Kidney tubule cell (primary cell): ENCODE measurements at regions not wholly inside any gene's neighbourhood (a gene's known extent, or its start where the extent isn't known, plus 50 kb on each side); places are given as distances from the start of the nearest gene placed in this dataset.
"Not testable (repeated sequence)": the region's sequence is repeated elsewhere in the genome, so short reads cannot be mapped to it uniquely, and the experiment has no call there.

ENCODE experiments used
- DNase-seq: peaks from one replicate; pipeline ENCODE4 v3.0.0-alpha.2; 2018; ENCODE audit warnings: low spot score

DNA sequence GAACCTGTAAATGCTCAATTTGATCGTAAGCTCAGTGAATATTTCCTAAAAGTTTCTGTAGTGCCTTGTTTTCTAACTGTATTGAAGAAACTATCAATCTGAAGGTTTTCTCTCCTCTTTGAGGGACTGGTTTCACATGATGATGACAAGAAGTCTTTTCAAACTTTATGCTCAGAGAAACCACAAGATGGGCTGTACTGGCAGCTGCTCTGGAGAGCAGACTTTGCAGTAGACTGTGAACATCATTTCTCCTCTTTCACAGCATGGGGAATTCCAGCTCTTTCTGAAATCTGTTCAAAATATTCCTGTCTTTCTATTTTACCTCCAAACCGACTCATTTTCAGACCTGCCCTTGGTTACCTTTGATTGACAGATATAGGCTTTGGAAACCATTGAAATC lies 194.4 kb downstream of the IZUMO3 start:
- DNase-seq: no peak

DNA sequence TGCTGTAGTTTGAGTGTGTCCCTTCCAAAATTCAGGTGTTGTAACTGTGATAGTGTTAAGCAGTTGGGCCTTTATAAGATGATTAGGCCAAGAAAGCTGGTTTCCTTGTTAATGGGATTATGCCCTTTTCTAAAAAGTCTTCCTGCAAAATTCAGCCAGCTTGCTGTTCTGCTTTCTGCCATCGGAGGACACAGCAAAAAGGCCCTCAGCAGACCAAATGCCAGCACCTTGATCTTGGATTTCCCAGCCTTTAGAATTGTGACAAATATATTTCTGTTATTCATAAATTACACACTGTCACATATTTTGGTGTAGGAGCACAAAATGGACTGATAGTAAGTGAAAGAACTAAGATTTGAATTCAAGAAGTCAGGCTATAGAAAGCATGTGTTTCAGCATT lies 203.2 kb downstream of the IZUMO3 start:
- DNase-seq: no peak

DNA sequence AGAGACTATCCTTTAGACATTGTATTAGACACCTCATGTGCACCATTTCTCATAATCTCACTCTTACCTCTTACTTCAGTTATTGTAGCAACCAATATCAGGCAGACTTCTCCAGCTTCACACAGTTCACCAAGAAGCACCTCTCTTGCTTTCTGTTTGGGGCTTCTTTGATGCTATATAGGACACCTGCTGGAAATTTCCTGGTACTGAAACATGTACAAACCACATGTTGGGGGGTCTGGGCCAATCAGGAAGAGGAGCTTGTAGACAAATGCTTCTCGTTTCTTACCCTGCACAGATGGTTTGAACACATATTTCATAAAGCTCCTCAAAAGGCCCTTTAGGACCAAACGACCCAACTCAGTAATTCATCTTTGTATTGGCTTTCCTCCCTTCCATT lies 212.1 kb downstream of the IZUMO3 start:
- no peak for DNase-seq

GRCh38 chr9:24298912-24299311 lies 246.8 kb downstream of the IZUMO3 start:
- no peak for DNase-seq

DNA sequence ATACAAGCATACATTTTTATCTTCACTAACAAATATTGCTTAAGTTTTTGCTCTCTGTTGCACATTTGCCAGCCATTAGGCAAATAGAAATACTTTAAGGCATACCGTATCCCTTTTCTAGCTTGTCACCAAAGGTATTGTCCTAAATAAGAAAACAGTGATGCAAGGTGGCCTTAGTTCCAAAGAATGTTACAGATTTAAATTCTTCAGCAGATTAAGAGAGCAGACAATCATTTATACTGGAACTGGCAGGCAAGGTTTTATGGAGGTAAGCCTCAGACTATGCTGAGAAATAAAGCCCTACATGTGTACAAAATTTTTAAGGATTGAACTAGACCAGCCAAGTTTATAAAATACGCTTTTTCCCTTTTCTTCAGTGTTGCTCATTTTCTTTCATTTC lies 247.8 kb downstream of the IZUMO3 start:
- DNase-seq: no peak

DNA sequence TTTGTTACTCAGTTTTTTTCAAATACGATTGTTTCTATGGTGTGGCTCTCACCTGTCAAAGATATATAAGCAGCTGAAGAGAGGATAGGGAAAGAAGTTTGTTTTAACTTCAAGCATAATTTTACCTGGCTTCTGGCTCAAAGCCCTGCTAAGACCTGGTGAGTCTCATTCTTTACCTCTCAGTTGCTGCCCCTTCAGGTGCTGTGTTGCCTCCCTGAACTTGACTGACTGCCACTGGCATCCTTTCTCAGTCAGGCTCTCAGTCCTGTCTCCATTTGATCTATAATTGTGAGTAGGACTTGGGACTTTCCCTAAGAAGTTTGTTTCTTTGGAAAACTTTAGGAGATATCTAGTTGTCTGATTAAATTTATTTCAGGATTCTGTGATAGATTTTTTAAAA lies 249.6 kb downstream of the IZUMO3 start:
- DNase-seq: no peak

DNA sequence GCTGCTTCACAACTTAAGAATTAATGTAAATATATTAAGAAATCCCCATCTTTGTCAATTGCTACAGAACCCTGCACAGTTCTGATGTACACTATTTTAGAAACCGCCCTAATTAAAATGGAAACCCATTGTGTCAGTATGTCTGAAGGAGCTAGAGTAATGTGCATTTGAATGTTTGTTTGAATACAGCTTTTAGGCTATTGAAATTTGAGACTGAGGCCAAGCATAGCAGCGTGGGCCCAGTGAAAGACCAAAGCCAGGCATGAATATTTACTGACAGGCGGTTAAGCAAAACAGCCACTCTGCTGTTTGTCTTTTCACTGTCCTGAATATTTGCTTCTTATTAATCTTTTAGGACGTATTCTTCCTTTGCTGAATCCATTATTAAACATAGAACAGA lies 252.3 kb downstream of the IZUMO3 start:
- no peak for DNase-seq

- DNase-seq: no peak
Observed at GRCh38 chr9:24286761-24287160, 258.9 kb downstream of the IZUMO3 start.

DNA sequence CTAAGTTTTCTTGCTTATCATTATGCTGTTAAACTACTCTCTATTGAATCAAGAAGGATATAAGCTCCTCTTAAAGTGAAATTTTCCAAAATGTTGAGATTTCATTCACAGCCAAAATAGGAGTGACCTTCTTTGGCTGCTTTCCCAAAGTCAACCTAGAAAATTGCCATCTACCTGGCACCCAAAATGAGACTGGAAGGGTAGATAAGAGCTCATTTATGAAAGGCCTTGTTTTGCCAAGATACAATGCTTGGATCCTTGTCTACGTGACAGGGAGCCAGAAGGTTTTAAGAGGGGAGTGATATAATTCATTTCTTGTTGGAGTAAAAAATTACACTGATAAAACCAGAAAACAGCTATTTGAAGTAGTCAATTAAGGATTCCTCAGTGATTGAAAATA lies 287.1 kb downstream of the IZUMO3 start:
- DNase-seq: no peak

DNA sequence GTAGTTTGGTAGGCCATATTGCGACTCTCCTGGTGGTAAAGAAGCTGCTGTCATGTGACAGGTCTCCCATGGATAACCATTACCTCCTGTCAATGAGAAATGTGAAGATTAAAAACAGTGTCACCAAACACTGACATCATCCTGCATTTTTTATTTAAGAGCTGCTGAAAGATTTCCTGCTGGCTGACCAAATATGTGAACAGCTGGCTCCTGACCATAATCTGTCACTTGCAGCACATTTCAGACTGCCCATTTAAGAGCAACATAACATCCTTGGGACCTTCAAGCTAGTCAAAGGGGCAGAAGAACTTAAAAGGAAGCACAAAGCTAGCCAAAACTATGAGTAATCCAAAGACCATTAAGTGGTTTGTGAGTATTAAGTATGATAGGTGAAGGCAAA lies 288.0 kb downstream of the IZUMO3 start:
- DNase-seq: peak; percentile 78

DNA sequence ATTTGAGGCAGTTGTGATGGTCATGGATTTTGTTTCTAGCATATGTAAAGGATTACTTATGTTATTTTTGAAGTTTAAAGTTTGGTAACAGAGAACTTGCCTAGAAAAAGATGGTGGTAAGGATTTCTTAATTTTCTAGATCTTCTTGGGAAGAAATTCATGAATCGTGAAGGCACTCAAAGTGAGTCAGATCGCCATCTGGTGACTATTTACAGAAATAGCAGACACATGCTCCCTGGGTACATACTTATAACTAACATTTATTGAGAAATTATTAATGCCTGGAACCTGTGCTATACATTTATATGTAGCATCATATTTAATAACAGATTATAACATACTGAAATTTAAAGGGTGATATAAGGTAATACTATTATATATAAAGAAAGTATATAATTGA lies 299.7 kb downstream of the IZUMO3 start:
- DNase-seq: peak; percentile 34

- no peak for DNase-seq
Observed at GRCh38 chr9:24242576-24242975, 303.1 kb downstream of the IZUMO3 start.

- no peak for DNase-seq
Observed at GRCh38 chr9:24218656-24219055, 327.0 kb downstream of the IZUMO3 start.

DNA sequence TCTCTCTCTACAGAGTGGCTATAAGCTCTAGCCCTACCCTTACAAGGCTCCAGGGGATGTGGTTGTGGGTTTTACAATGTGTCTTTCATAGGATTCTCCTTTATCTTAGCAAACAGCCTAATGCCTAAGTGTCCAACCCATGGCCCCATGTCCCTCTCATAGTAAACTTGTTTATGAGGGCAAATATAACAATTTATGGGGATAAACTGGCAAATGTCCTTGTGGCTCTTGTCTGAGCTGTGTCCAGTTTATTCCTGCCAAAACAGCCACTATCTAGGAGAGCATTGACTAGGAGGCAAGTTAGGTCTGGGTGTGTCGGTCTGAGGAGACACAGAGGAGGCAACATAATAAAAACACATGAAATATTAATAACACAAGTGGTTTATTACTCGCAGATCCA lies 335.1 kb downstream of the IZUMO3 start:
- DNase-seq: no peak

DNA sequence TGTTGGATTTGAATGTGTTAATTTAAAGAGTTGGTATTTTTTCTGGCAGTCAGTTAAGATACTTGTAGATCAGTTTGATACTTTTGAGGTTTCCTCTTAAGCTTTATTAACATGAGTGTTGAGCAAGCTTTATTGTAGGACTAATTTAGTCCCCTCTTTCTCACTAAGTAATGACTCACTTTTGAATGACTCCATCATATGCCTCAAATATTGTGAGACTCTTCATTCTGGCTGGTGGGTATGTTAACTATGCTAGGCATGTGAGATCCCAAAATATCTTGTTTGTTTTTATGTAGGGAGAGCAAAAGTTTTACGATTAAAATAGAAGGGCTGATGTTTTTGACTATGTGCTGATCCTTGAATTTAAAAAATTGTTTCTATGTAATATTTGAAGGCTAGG lies 355.7 kb downstream of the IZUMO3 start:
- no peak for DNase-seq

- not testable (repeated sequence) for DNase-seq
Observed at GRCh38 chr9:24180572-24180971, 354.5 kb upstream of the ELAVL2 start.

GRCh38 chr9:24144796-24145195 lies 318.8 kb upstream of the ELAVL2 start:
- DNase-seq: no peak

- not testable (repeated sequence) for DNase-seq
Observed at GRCh38 chr9:24135072-24135471, 309.0 kb upstream of the ELAVL2 start.

DNA sequence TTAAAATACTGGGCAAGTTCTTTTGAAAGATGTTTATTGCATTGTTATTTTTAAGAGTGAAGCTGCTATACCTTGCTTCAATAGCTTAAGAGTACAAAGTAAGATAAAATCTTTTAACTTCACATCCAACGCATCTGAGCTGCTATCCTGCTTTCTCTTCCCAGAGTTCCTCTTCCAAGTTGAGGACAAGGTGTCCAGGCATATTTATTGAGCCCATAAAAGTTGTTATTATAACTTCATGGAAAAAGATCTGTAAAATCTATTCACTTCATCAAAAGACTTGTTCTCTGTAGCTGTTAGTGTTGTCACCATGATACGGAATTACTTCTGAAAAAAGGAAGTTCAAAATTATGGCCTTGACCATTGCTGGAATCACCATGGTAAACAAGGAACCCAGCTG lies 306.2 kb upstream of the ELAVL2 start:
- DNase-seq: no peak

GRCh38 chr9:24127519-24127918 lies 301.5 kb upstream of the ELAVL2 start:
- DNase-seq: no peak

DNA sequence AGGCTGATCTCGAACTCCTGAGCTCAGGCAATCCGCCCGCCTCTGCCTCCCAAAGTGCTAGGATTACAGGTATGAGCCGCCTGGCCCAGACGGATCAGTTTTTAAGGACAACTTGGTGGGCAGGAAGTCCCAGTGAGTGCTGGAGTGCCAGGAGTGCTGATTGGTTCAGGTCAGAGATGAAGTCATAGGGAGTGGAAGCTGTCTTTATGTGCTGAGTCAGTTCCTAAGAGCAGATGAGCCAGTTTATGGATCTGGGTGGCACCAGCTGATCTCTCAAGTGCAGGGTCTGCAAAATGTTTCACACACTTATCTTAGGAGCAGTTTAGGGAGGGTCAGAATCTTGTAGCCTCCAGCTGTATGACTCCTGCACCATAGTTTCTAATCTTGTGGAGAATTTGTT lies 292.1 kb upstream of the ELAVL2 start:
- no peak for DNase-seq

DNA sequence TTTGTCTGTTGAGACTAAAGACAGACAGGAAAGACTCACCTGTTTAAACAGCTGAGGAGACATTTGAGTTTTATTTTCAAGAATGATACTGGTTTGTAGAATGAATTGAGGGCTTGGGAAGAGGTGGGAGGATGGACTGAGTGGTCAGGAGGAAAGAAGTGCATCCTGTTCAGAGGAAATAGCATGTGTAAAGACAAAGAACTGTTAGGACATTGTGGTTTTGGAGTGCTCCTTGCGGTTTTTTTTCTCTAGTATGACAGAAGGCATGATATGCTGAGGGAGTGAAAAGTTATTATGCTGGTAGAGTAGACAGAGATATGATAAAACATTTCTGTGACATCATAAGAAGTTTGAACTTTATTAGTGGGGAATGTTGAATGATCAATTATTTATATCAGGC lies 270.7 kb upstream of the ELAVL2 start:
- no peak for DNase-seq

- DNase-seq: no peak
Observed at GRCh38 chr9:24095246-24095645, 269.2 kb upstream of the ELAVL2 start.

- DNase-seq: no peak
Observed at GRCh38 chr9:24090566-24090965, 264.5 kb upstream of the ELAVL2 start.

- no peak for DNase-seq
Observed at GRCh38 chr9:24073666-24074065, 247.6 kb upstream of the ELAVL2 start.
